GM19455 (cell line): ENCODE measurements at regions not wholly inside any gene's neighbourhood (a gene's known extent, or its start where the extent isn't known, plus 50 kb on each side); places are given as distances from the start of the nearest gene placed in this dataset.
"Not testable (repeated sequence)": the region's sequence is repeated elsewhere in the genome, so short reads cannot be mapped to it uniquely, and the experiment has no call there.

Experiments used
- ATAC-seq: cut with Tn5 transposase; IDR thresholded peaks from one replicate; pipeline ENCODE4 v1.9.1; 2021; ENCODE audit not compliant: unreplicated experiment

- ATAC-seq: no peak
Observed at GRCh38 chr10:117458571-117458970, 83.3 kb upstream of the PDZD8 start.

GRCh38 chr10:117457932-117458331 is 82.7 kb upstream of the PDZD8 start:
- ATAC-seq: no peak

- ATAC-seq: no peak
Observed at GRCh38 chr10:117457071-117457810, 82.0 kb upstream of the PDZD8 start.

GRCh38 chr10:117455346-117455745 is 80.1 kb upstream of the PDZD8 start:
- no peak for ATAC-seq

- no peak for ATAC-seq
Observed at GRCh38 chr10:117454502-117454901, 79.3 kb upstream of the PDZD8 start.

GRCh38 chr10:117453484-117453883 is 78.2 kb upstream of the PDZD8 start:
- not testable (repeated sequence) for ATAC-seq

GRCh38 chr10:117450940-117451339 is 75.7 kb upstream of the PDZD8 start:
- ATAC-seq: no peak

GRCh38 chr10:117449636-117450035 is 74.4 kb upstream of the PDZD8 start:
- ATAC-seq: no peak

GRCh38 chr10:117448802-117449201 is 73.6 kb upstream of the PDZD8 start:
- no peak for ATAC-seq

- ATAC-seq: no peak
Observed at GRCh38 chr10:117445992-117446391, 70.8 kb upstream of the PDZD8 start.

- ATAC-seq: no peak
Observed at GRCh38 chr10:117444497-117445040, 69.3 kb upstream of the PDZD8 start.

GRCh38 chr10:117443686-117444041 is 68.4 kb upstream of the PDZD8 start:
- ATAC-seq: no peak

GRCh38 chr10:117442944-117443685 is 67.9 kb upstream of the PDZD8 start:
- ATAC-seq: peak; percentile 81

- ATAC-seq: peak; percentile 20
Observed at GRCh38 chr10:117442521-117442920, 67.3 kb upstream of the PDZD8 start.

- ATAC-seq: no peak
Observed at GRCh38 chr10:117441812-117442443, 66.7 kb upstream of the PDZD8 start.

- ATAC-seq: no peak
Observed at GRCh38 chr10:117441361-117441760, 66.1 kb upstream of the PDZD8 start.

- no peak for ATAC-seq
Observed at GRCh38 chr10:117439243-117439912, 64.1 kb upstream of the PDZD8 start.

- no peak for ATAC-seq
Observed at GRCh38 chr10:117432866-117433265, 57.6 kb upstream of the PDZD8 start.

- no peak for ATAC-seq
Observed at GRCh38 chr10:117431160-117431559, 55.9 kb upstream of the PDZD8 start.

- ATAC-seq: not testable (repeated sequence)
Observed at GRCh38 chr10:117430535-117430934, 55.3 kb upstream of the PDZD8 start.

- ATAC-seq: no peak
Observed at GRCh38 chr10:117429643-117430265, 54.5 kb upstream of the PDZD8 start.
